ENCODE measurements at regions not wholly inside any gene's neighbourhood (a gene's known extent, or its start where the extent isn't known, plus 50 kb on each side); places are given as distances from the start of the nearest gene placed in this dataset.

- no peak for TF ChIP-seq RAD21 (IDR thresholded peaks at IDR 0.05; ENCODE audit: low read depth)
- TF ChIP-seq NFIC (IDR thresholded peaks at IDR 0.05), result no peak
- TF ChIP-seq YY1 (IDR thresholded peaks at IDR 0.05; ENCODE audit: low read depth), result no peak
- TF ChIP-seq ZBTB7A (IDR thresholded peaks at IDR 0.05; ENCODE audit: low read depth), result no peak
- TF ChIP-seq EGR1 (IDR thresholded peaks at IDR 0.05), result no peak
- TF ChIP-seq FOXM1 (IDR thresholded peaks at IDR 0.05; ENCODE audit: borderline replicate concordance, low read depth), result no peak
- no peak for TF ChIP-seq CREB1 (IDR thresholded peaks at IDR 0.05; ENCODE audit: low read depth)
- TF ChIP-seq TAF1 (IDR thresholded peaks at IDR 0.05; ENCODE audit: low read depth), result no peak
- no peak for TF ChIP-seq EP300 (IDR thresholded peaks at IDR 0.05; ENCODE audit: borderline replicate concordance)
- TF ChIP-seq REST (IDR thresholded peaks at IDR 0.05; ENCODE audit: low read depth), result no peak
- TF ChIP-seq MAX (IDR thresholded peaks at IDR 0.05), result no peak
- no peak for TF ChIP-seq TEAD4 (IDR thresholded peaks at IDR 0.05)
- no peak for TF ChIP-seq TCF12 (IDR thresholded peaks at IDR 0.05; ENCODE audit: low read depth)
- TF ChIP-seq USF1 (IDR thresholded peaks at IDR 0.05), result no peak
- TF ChIP-seq CEBPB (IDR thresholded peaks at IDR 0.05), result no peak
Measured at GRCh38 chr13:65836066-65836465, 1394.1 kb downstream of the PCDH9 start.

GRCh38 chr13:65834897-65835296 is 1395.2 kb downstream of the PCDH9 start:
- TF ChIP-seq TAF1 (IDR thresholded peaks at IDR 0.05; ENCODE audit: low read depth), result no peak
- TF ChIP-seq YY1 (IDR thresholded peaks at IDR 0.05; ENCODE audit: low read depth), result no peak
- TF ChIP-seq EGR1 (IDR thresholded peaks at IDR 0.05), result no peak
- TF ChIP-seq NFIC (IDR thresholded peaks at IDR 0.05), result no peak
- no peak for TF ChIP-seq CEBPB (IDR thresholded peaks at IDR 0.05)
- TF ChIP-seq TEAD4 (IDR thresholded peaks at IDR 0.05), result no peak
- TF ChIP-seq TCF12 (IDR thresholded peaks at IDR 0.05; ENCODE audit: low read depth), result no peak
- no peak for TF ChIP-seq RAD21 (IDR thresholded peaks at IDR 0.05; ENCODE audit: low read depth)
- TF ChIP-seq MAX (IDR thresholded peaks at IDR 0.05), result no peak
- no peak for TF ChIP-seq EP300 (IDR thresholded peaks at IDR 0.05; ENCODE audit: borderline replicate concordance)
- TF ChIP-seq CREB1 (IDR thresholded peaks at IDR 0.05; ENCODE audit: low read depth), result no peak
- TF ChIP-seq USF1 (IDR thresholded peaks at IDR 0.05), result no peak
- TF ChIP-seq ZBTB7A (IDR thresholded peaks at IDR 0.05; ENCODE audit: low read depth), result no peak

- no peak for TF ChIP-seq CEBPB (IDR thresholded peaks at IDR 0.05)
- no peak for TF ChIP-seq MAX (IDR thresholded peaks at IDR 0.05)
- TF ChIP-seq YY1 (IDR thresholded peaks at IDR 0.05; ENCODE audit: low read depth), result no peak
- TF ChIP-seq CREB1 (IDR thresholded peaks at IDR 0.05; ENCODE audit: low read depth), result no peak
- no peak for TF ChIP-seq RAD21 (IDR thresholded peaks at IDR 0.05; ENCODE audit: low read depth)
- no peak for TF ChIP-seq EP300 (IDR thresholded peaks at IDR 0.05; ENCODE audit: borderline replicate concordance)
- no peak for TF ChIP-seq ZBTB7A (IDR thresholded peaks at IDR 0.05; ENCODE audit: low read depth)
- TF ChIP-seq REST (IDR thresholded peaks at IDR 0.05; ENCODE audit: low read depth), result no peak
- no peak for TF ChIP-seq EGR1 (IDR thresholded peaks at IDR 0.05)
- no peak for TF ChIP-seq TCF12 (IDR thresholded peaks at IDR 0.05; ENCODE audit: low read depth)
- TF ChIP-seq TEAD4 (IDR thresholded peaks at IDR 0.05), result no peak
- no peak for TF ChIP-seq NFIC (IDR thresholded peaks at IDR 0.05)
- no peak for TF ChIP-seq TAF1 (IDR thresholded peaks at IDR 0.05; ENCODE audit: low read depth)
- TF ChIP-seq USF1 (IDR thresholded peaks at IDR 0.05), result no peak
- TF ChIP-seq FOXM1 (IDR thresholded peaks at IDR 0.05; ENCODE audit: borderline replicate concordance, low read depth), result no peak
Measured at GRCh38 chr13:65830411-65831205, 1399.5 kb downstream of the PCDH9 start.

- no peak for TF ChIP-seq USF1 (IDR thresholded peaks at IDR 0.05)
Measured at GRCh38 chr13:65829241-65830008, 1400.7 kb downstream of the PCDH9 start.
